CD8-positive, alpha-beta memory T cell (primary cell): ENCODE measurements at regions not wholly inside any gene's neighbourhood (a gene's known extent, or its start where the extent isn't known, plus 50 kb on each side); places are given as distances from the start of the nearest gene placed in this dataset.

Experiments
- CTCF ChIA-PET: fragments of 350-600 bp; sonication (Branson Sonifier 250); formaldehyde crosslinking; loops from one replicate; lab custom pipeline; 2021; ENCODE audit warnings: antibody characterized with exemption; lab: Charles Lee
- POLR2A ChIA-PET: fragments of 350-600 bp; sonication (Branson Sonifier 250); formaldehyde crosslinking; loops from one replicate; lab custom pipeline; 2021; ENCODE audit warnings: antibody characterized with exemption; lab: Charles Lee
- DNase-seq, 5 donors: peaks; one replicate each; pipeline versions ENCODE4 v3.0.0 to v3.0.0-alpha.2; 2020 to 2022; ENCODE audit warnings: mixed read lengths in 1 of 5
- H3K27ac ChIP-seq: one replicate; pipeline ENCODE4 v1.7.0; 2013; ENCODE audit warnings: low read depth, mild to moderate bottlenecking, low read length, moderate library complexity
- H3K27me3 ChIP-seq: 2 replicates; pipeline ENCODE4 v1.7.0; 2013; ENCODE audit warnings: low read length, mild to moderate bottlenecking; ENCODE audit not compliant: insufficient read depth, poor library complexity, severe bottlenecking
- H3K36me3 ChIP-seq: 2 replicates; pipeline ENCODE4 v1.7.0; 2013; ENCODE audit warnings: mild to moderate bottlenecking, low read length, moderate library complexity; ENCODE audit not compliant: insufficient read depth
- H3K4me1 ChIP-seq: 2 replicates; pipeline ENCODE4 v1.7.0; 2013; ENCODE audit warnings: mild to moderate bottlenecking, low read length, moderate library complexity; ENCODE audit not compliant: insufficient read depth
- H3K4me3 ChIP-seq: 2 replicates; pipeline ENCODE4 v1.7.0; 2013; ENCODE audit warnings: mild to moderate bottlenecking, low read length
- H3K9me3 ChIP-seq: 2 replicates; pipeline ENCODE4 v1.7.0; 2013; ENCODE audit warnings: mild to moderate bottlenecking, low read length
- H3K27ac Mint-ChIP-seq, 8 donors: one replicate each; pipeline ENCODE4 v1.8.0; 2020 to 2021; ENCODE audit warnings: mixed read lengths in 8 of 8, mild to moderate bottlenecking in 6 of 8, inconsistent platforms in 3 of 8, moderate library complexity in 3 of 8
- H3K27me3 Mint-ChIP-seq, 2 donors: one replicate each; pipeline ENCODE4 v1.8.0; 2020 to 2021; ENCODE audit warnings: mixed read lengths in 2 of 2, mild to moderate bottlenecking in 1 of 2, moderate library complexity in 1 of 2
- H3K36me3 Mint-ChIP-seq, 3 donors: one replicate each; pipeline ENCODE4 v1.8.0; 2020 to 2021; ENCODE audit warnings: mixed read lengths in 3 of 3, inconsistent platforms in 1 of 3, mild to moderate bottlenecking in 1 of 3
- H3K4me1 Mint-ChIP-seq, 3 donors: one replicate each; pipeline ENCODE4 v1.8.0; 2020 to 2021; ENCODE audit warnings: mixed read lengths in 3 of 3, inconsistent platforms in 1 of 3, mild to moderate bottlenecking in 1 of 3
- H3K4me3 Mint-ChIP-seq, 7 donors: one replicate each; pipeline ENCODE4 v1.8.0; 2020 to 2021; ENCODE audit warnings: mixed read lengths in 7 of 7, mild to moderate bottlenecking in 6 of 7, moderate library complexity in 4 of 7, inconsistent platforms in 2 of 7
- H3K9me3 Mint-ChIP-seq, 5 donors: one replicate each; pipeline ENCODE4 v1.8.0; 2020 to 2022; ENCODE audit warnings: mixed read lengths in 5 of 5, mild to moderate bottlenecking in 3 of 5, moderate library complexity in 2 of 5, inconsistent platforms in 1 of 5

GRCh38 chr3:106294121-106294520 lies 425.3 kb upstream of the CBLB start:
- Histone ChIP-seq H3K4me3 (no peak overlapping the region), H3K27ac (no peak overlapping the region), H3K9me3 (no peaks in the 10 kb centered on the region), H3K27me3 (no peaks in the 10 kb centered on the region), H3K4me1 (no peaks in the 10 kb centered on the region), H3K36me3 (no peaks in the 10 kb centered on the region)
- ChIA-PET POLR2A (no interaction called here), CTCF (no interaction called here)
- Mint-ChIP-seq H3K27ac (no peak overlapping the region), H3K4me3 (no peak overlapping the region), H3K27me3 (no peaks in the 10 kb centered on the region), H3K9me3 (no peaks in the 10 kb centered on the region), H3K4me1 (peaks cover 9 to 13% (median 12%) of the 10 kb centered on the region in 3 donors), H3K36me3 (peaks cover 0 to 1% (median 0%) of the 10 kb centered on the region in 3 donors)
- no peak for DNase-seq

DNA sequence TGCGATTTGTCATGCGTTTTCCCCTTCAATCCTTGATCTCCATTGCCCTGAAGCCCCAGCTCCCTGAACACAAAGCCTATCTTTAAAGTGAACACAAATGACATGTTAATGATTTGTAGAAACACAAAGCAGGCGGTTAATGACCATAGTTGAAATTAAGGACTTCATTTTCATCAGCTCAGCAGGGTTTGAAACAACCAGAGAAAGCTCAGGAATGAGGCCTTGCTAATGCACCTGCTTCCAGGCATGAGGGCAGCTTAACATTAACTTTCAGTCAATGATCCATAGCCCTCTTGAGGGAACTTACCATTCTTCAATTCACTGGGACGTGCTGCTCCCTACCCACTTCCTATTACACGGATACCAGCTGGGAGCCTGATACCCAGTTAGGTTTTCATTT lies 427.2 kb upstream of the CBLB start:
- CTCF ChIA-PET: no interaction called here
- H3K27ac ChIP-seq: no peak overlapping the region

DNA sequence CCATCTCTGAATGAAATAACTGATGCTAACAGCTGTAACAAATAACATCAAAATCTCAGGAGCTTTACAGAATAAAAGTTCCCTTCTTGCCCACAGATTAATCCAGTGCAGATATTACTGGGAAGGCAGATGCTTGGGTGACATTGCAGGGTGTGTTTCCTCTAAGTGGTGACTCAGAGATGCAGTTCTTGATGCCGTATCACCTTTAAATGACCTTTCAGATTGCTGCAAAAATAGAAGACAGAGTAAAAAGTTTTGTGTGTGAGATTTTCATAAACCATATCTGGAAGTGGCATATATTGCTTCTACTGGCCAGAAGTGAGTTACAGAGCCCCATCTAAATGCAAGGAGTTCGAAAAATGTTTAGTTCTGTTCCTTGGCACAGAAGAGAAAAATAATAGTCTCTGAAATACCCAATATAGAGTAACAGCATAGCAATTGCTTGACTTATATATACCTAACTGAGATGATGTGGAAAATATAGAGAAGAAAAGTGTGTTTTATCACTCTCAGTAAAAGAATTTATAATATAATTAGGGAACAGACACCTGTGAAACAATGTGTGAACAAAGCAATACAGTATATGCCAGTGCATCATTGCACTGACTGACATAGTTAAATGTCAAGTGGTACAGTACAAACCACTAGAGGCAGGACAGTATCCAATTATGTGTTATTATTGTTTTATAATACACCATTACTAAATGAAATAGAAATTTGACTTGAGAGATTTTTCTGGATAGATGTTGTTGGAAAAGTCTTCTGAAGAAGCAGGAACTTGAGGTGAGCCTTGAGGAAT lies 430.7 kb upstream of the CBLB start:
- Mint-ChIP-seq H3K27me3 (no peaks in the 10 kb centered on the region), H3K9me3 (no peaks in the 10 kb centered on the region), H3K4me1 (peaks cover 27 to 46% (median 42%) of the 10 kb centered on the region in 3 donors), H3K36me3 (peaks cover 0 to 1% (median 0%) of the 10 kb centered on the region in 3 donors), H3K27ac (peak overlapping the region in 1 of 8 donors; percentile 10), H3K4me3 (peak overlapping the region in 1 of 7 donors; percentile 2)
- Histone ChIP-seq H3K27ac (no peak overlapping the region), H3K36me3 (no peaks in the 10 kb centered on the region), H3K9me3 (no peaks in the 10 kb centered on the region), H3K27me3 (no peaks in the 10 kb centered on the region), H3K4me1 (peaks cover 8% of the 10 kb centered on the region), H3K4me3 (no peak overlapping the region)
- POLR2A ChIA-PET: no interaction called here
- CTCF ChIA-PET: no interaction called here
- no peak for DNase-seq

More for the DNA sequence above, 427.2 kb upstream of the CBLB start:
- Mint-ChIP-seq H3K4me1 (peaks cover 8 to 13% (median 12%) of the 10 kb centered on the region in 3 donors), H3K27ac (peak overlapping the region in 1 of 8 donors; percentile 44), H3K4me3 (no peak overlapping the region), H3K36me3 (peaks cover 0 to 1% (median 0%) of the 10 kb centered on the region in 3 donors), H3K9me3 (no peaks in the 10 kb centered on the region), H3K27me3 (no peaks in the 10 kb centered on the region)
- no peak overlapping the region for H3K4me3 ChIP-seq
- H3K4me1 ChIP-seq: no peaks in the 10 kb centered on the region
- no peaks in the 10 kb centered on the region for H3K36me3 ChIP-seq
- H3K9me3 ChIP-seq: no peaks in the 10 kb centered on the region
- no peaks in the 10 kb centered on the region for H3K27me3 ChIP-seq
- POLR2A ChIA-PET: no interaction called here
- DNase-seq: no peak

DNA sequence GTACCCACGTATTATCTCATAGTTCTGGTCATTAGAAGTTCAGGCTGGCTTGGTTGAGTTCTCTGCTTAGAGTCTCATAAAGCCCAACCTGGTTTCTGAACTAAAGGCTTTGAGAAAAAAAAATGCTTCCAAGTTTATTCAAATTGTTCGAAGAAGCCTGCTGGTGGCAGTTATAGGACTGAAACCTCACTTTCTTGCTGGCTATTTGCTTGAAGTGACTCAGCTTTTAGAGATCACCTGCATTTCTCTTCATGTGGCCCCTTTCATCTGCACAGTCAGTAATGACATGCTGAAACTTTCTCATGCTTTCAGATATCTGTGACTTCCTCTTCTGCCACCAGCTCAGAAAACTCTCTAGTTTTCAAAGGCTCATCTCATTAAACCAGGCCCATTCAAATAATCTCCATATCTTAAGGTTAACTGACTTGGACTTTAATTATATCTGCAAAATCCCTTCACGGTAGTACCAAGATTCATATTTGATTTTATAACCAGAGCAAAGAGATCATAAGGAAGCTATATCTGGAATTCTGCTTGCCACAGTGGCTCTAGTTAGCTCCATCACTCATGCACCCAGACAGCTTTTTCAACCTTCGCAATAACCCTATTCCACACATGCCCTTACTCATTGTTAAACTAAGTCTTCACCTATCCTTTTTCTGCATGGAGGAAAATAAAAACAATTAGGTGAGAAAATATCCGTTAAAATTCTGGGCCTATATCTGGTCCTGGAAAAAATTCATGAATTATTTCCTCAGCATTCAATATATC lies 433.8 kb upstream of the CBLB start:
- H3K36me3 Mint-ChIP-seq: peaks cover 0 to 3% (median 1%) of the 10 kb centered on the region in 3 donors
- DNase-seq: peak in 2 of 5 donors; percentile 23 to 39
- H3K27ac ChIP-seq: no peak overlapping the region
- peaks cover 28 to 48% (median 46%) of the 10 kb centered on the region in 3 donors for H3K4me1 Mint-ChIP-seq
- no peaks in the 10 kb centered on the region for H3K27me3 Mint-ChIP-seq
- CTCF ChIA-PET: no interaction called here
- H3K27ac Mint-ChIP-seq: peak overlapping the region in 5 of 8 donors; percentile 2 to 39 (median 29)
- POLR2A ChIA-PET: no interaction called here
- H3K9me3 Mint-ChIP-seq: no peaks in the 10 kb centered on the region
- H3K4me3 Mint-ChIP-seq: peak overlapping the region in 1 of 7 donors; percentile 2
- no peaks in the 10 kb centered on the region for H3K36me3 ChIP-seq
- H3K9me3 ChIP-seq: no peaks in the 10 kb centered on the region
- peaks cover 8% of the 10 kb centered on the region for H3K4me1 ChIP-seq
- no peaks in the 10 kb centered on the region for H3K27me3 ChIP-seq
- H3K4me3 ChIP-seq: no peak overlapping the region

GRCh38 chr3:106303766-106304165 lies 435.0 kb upstream of the CBLB start:
- H3K9me3 ChIP-seq: no peaks in the 10 kb centered on the region
- Mint-ChIP-seq H3K27ac (peak overlapping the region in 1 of 8 donors; percentile 45), H3K27me3 (no peaks in the 10 kb centered on the region), H3K9me3 (no peaks in the 10 kb centered on the region), H3K36me3 (peaks cover 0 to 3% (median 0%) of the 10 kb centered on the region in 3 donors), H3K4me1 (peaks cover 28 to 48% (median 44%) of the 10 kb centered on the region in 3 donors), H3K4me3 (no peak overlapping the region)
- no peaks in the 10 kb centered on the region for H3K36me3 ChIP-seq
- H3K4me1 ChIP-seq: peaks cover 8% of the 10 kb centered on the region
- POLR2A ChIA-PET: no interaction called here
- no peaks in the 10 kb centered on the region for H3K27me3 ChIP-seq
- H3K27ac ChIP-seq: no peak overlapping the region
- H3K4me3 ChIP-seq: no peak overlapping the region
- CTCF ChIA-PET: no interaction called here
- no peak for DNase-seq

DNA sequence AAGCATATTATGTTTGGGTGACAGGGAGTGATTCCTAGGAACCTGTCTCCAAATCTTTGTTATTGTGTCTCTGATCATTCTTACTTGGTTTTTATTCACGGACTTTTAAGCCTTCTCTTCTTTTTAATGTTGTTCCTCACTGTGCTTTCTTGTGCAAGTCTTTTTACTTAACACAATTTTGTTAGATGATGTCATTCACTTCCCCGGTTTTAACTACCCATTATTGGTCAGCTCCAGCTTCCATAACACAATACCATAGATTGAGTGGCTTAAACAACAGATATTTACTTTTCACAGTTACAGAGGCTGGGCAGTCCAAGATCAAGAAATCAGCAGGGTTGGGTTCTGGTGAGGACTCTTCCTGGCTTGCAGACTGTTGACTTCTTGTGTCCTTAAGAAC lies 436.3 kb upstream of the CBLB start:
- peaks cover 20 to 36% (median 34%) of the 10 kb centered on the region in 3 donors for H3K4me1 Mint-ChIP-seq
- Histone ChIP-seq H3K27ac (no peak overlapping the region), H3K9me3 (no peaks in the 10 kb centered on the region), H3K4me1 (peaks cover 8% of the 10 kb centered on the region), H3K4me3 (no peak overlapping the region), H3K27me3 (no peaks in the 10 kb centered on the region), H3K36me3 (no peaks in the 10 kb centered on the region)
- ChIA-PET CTCF (no interaction called here), POLR2A (no interaction called here)
- peaks cover 0 to 3% (median 0%) of the 10 kb centered on the region in 3 donors for H3K36me3 Mint-ChIP-seq
- no peak overlapping the region for H3K4me3 Mint-ChIP-seq
- H3K9me3 Mint-ChIP-seq: no peaks in the 10 kb centered on the region
- no peaks in the 10 kb centered on the region for H3K27me3 Mint-ChIP-seq
- peak overlapping the region in 1 of 8 donors; percentile 7 for H3K27ac Mint-ChIP-seq
- no peak for DNase-seq

DNA sequence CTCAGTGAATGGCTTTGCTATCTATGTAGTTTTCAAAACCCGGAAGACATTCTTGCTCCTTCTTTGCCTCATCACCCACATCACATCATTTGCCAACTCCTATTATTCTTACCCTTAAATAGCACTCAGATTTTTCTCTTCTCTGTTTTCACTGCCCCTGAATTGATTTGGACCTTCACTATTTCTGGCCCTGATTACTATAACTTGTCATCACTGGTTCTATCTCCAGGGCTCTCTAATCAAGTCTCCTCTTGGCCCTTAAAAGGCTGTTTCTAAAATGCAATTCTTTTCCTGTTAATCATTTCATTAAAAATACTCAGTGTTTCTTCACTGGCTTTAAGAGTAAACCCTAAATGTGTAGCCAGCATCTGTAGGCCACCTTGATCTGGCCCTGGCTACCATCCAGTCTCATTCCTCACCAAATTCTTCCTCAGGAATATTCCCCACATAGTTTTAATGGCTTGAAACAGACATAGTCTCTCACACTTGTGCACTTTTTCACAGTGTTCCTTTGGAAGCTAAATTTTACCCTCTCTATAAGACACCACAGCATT lies 437.1 kb upstream of the CBLB start:
- Histone ChIP-seq H3K9me3 (no peaks in the 10 kb centered on the region), H3K4me1 (peaks cover 8% of the 10 kb centered on the region), H3K27me3 (no peaks in the 10 kb centered on the region), H3K36me3 (no peaks in the 10 kb centered on the region), H3K4me3 (no peak overlapping the region), H3K27ac (no peak overlapping the region)
- no peak for DNase-seq
- Mint-ChIP-seq H3K9me3 (no peaks in the 10 kb centered on the region), H3K4me3 (no peak overlapping the region), H3K27ac (peak overlapping the region in 1 of 8 donors; percentile 38), H3K36me3 (peaks cover 0 to 3% (median 0%) of the 10 kb centered on the region in 3 donors), H3K4me1 (peaks cover 20 to 35% (median 34%) of the 10 kb centered on the region in 3 donors), H3K27me3 (no peaks in the 10 kb centered on the region)
- ChIA-PET CTCF (no interaction called here), POLR2A (no interaction called here)

GRCh38 chr3:106309274-106309673 lies 440.5 kb upstream of the CBLB start:
- peaks cover 0 to 8% (median 0%) of the 10 kb centered on the region in 3 donors for H3K36me3 Mint-ChIP-seq
- H3K9me3 Mint-ChIP-seq: no peaks in the 10 kb centered on the region
- H3K4me1 Mint-ChIP-seq: peaks cover 3 to 6% (median 4%) of the 10 kb centered on the region in 3 donors
- H3K27me3 Mint-ChIP-seq: no peaks in the 10 kb centered on the region
- no peaks in the 10 kb centered on the region for H3K9me3 ChIP-seq
- H3K4me3 ChIP-seq: no peak overlapping the region
- no peak overlapping the region for H3K4me3 Mint-ChIP-seq
- no peak overlapping the region for H3K27ac Mint-ChIP-seq
- DNase-seq: no peak
- POLR2A ChIA-PET: no interaction called here
- CTCF ChIA-PET: no interaction called here
- H3K27me3 ChIP-seq: no peaks in the 10 kb centered on the region
- H3K4me1 ChIP-seq: no peaks in the 10 kb centered on the region
- no peak overlapping the region for H3K27ac ChIP-seq
- no peaks in the 10 kb centered on the region for H3K36me3 ChIP-seq
